T-helper 1 cell treated with Interleukin-12 subunit alpha and Interleukin-12 subunit beta and Interleukin-4 antibody, amounts not matched to agents 30 μg/mL and 1 μg/mL, for 36 hours (primary cell): ENCODE measurements at regions not wholly inside any gene's neighbourhood (a gene's known extent, or its start where the extent isn't known, plus 50 kb on each side); places are given as distances from the start of the nearest gene placed in this dataset.

ENCODE experiments used
- H3K27ac Mint-ChIP-seq: one replicate; pipeline ENCODE4 v1.8.0; 2021; ENCODE audit warnings: mild to moderate bottlenecking, mixed read lengths
- H3K27me3 Mint-ChIP-seq: one replicate; pipeline ENCODE4 v1.8.0; 2021; ENCODE audit warnings: low read depth, mixed read lengths
- H3K36me3 Mint-ChIP-seq: one replicate; pipeline ENCODE4 v1.8.0; 2021; ENCODE audit warnings: low read depth, mixed read lengths
- H3K4me1 Mint-ChIP-seq: one replicate; pipeline ENCODE4 v1.8.0; 2021; ENCODE audit warnings: low read depth, mixed read lengths
- H3K4me3 Mint-ChIP-seq: one replicate; pipeline ENCODE4 v1.8.0; 2021; ENCODE audit warnings: mild to moderate bottlenecking, moderate library complexity, mixed read lengths
- H3K9me3 Mint-ChIP-seq: one replicate; pipeline ENCODE4 v1.8.0; 2021; ENCODE audit warnings: mixed read lengths

GRCh38 chr4:177155454-177155853 is 154.2 kb upstream of the NEIL3 start:
- Mint-ChIP-seq H3K4me3 (no peak overlapping the region), H3K4me1 (no peaks in the 10 kb centered on the region), H3K36me3 (no peaks in the 10 kb centered on the region), H3K27me3 (no peaks in the 10 kb centered on the region), H3K27ac (no peak overlapping the region), H3K9me3 (no peaks in the 10 kb centered on the region)

GRCh38 chr4:177159600-177159999 is 150.1 kb upstream of the NEIL3 start:
- H3K27me3 Mint-ChIP-seq = no peaks in the 10 kb centered on the region
- H3K36me3 Mint-ChIP-seq = no peaks in the 10 kb centered on the region
- H3K27ac Mint-ChIP-seq = no peak overlapping the region
- no peaks in the 10 kb centered on the region for H3K4me1 Mint-ChIP-seq
- H3K4me3 Mint-ChIP-seq = no peak overlapping the region
- no peaks in the 10 kb centered on the region for H3K9me3 Mint-ChIP-seq

GRCh38 chr4:177161781-177162180 is 147.9 kb upstream of the NEIL3 start:
- Mint-ChIP-seq H3K27ac (no peak overlapping the region), H3K4me1 (no peaks in the 10 kb centered on the region), H3K4me3 (no peak overlapping the region), H3K9me3 (no peaks in the 10 kb centered on the region), H3K36me3 (no peaks in the 10 kb centered on the region), H3K27me3 (no peaks in the 10 kb centered on the region)

- Mint-ChIP-seq H3K27me3 (no peaks in the 10 kb centered on the region), H3K4me1 (no peaks in the 10 kb centered on the region), H3K9me3 (no peaks in the 10 kb centered on the region), H3K36me3 (no peaks in the 10 kb centered on the region), H3K4me3 (no peak overlapping the region), H3K27ac (no peak overlapping the region)
These were observed 146.1 kb upstream of the NEIL3 start for GRCh38 chr4:177163532-177163931.

GRCh38 chr4:177171588-177171987 is 138.1 kb upstream of the NEIL3 start:
- H3K27ac Mint-ChIP-seq = no peak overlapping the region
- no peak overlapping the region for H3K4me3 Mint-ChIP-seq
- H3K36me3 Mint-ChIP-seq = no peaks in the 10 kb centered on the region
- H3K4me1 Mint-ChIP-seq = no peaks in the 10 kb centered on the region
- no peaks in the 10 kb centered on the region for H3K9me3 Mint-ChIP-seq
- no peaks in the 10 kb centered on the region for H3K27me3 Mint-ChIP-seq

GRCh38 chr4:177175473-177175872 is 134.2 kb upstream of the NEIL3 start:
- Mint-ChIP-seq H3K27ac (no peak overlapping the region), H3K9me3 (no peaks in the 10 kb centered on the region), H3K27me3 (no peaks in the 10 kb centered on the region), H3K36me3 (no peaks in the 10 kb centered on the region), H3K4me1 (no peaks in the 10 kb centered on the region), H3K4me3 (no peak overlapping the region)

- Mint-ChIP-seq H3K4me3 (no peak overlapping the region), H3K4me1 (no peaks in the 10 kb centered on the region), H3K36me3 (no peaks in the 10 kb centered on the region), H3K9me3 (no peaks in the 10 kb centered on the region), H3K27me3 (no peaks in the 10 kb centered on the region), H3K27ac (no peak overlapping the region)
These were observed 132.1 kb upstream of the NEIL3 start for GRCh38 chr4:177177541-177178081.

GRCh38 chr4:177178246-177178645 is 131.4 kb upstream of the NEIL3 start:
- no peaks in the 10 kb centered on the region for H3K9me3 Mint-ChIP-seq
- no peaks in the 10 kb centered on the region for H3K27me3 Mint-ChIP-seq
- no peak overlapping the region for H3K4me3 Mint-ChIP-seq
- H3K4me1 Mint-ChIP-seq = no peaks in the 10 kb centered on the region
- no peak overlapping the region for H3K27ac Mint-ChIP-seq
- H3K36me3 Mint-ChIP-seq = no peaks in the 10 kb centered on the region

GRCh38 chr4:177182166-177182565 is 127.5 kb upstream of the NEIL3 start:
- no peaks in the 10 kb centered on the region for H3K27me3 Mint-ChIP-seq
- H3K36me3 Mint-ChIP-seq = no peaks in the 10 kb centered on the region
- peaks cover 3% of the 10 kb centered on the region for H3K4me1 Mint-ChIP-seq
- no peak overlapping the region for H3K4me3 Mint-ChIP-seq
- no peaks in the 10 kb centered on the region for H3K9me3 Mint-ChIP-seq
- no peak overlapping the region for H3K27ac Mint-ChIP-seq

GRCh38 chr4:177182728-177183127 is 126.9 kb upstream of the NEIL3 start:
- no peak overlapping the region for H3K4me3 Mint-ChIP-seq
- H3K36me3 Mint-ChIP-seq = no peaks in the 10 kb centered on the region
- no peak overlapping the region for H3K27ac Mint-ChIP-seq
- H3K9me3 Mint-ChIP-seq = no peaks in the 10 kb centered on the region
- no peaks in the 10 kb centered on the region for H3K27me3 Mint-ChIP-seq
- H3K4me1 Mint-ChIP-seq = peaks cover 3% of the 10 kb centered on the region

- peaks cover 3% of the 10 kb centered on the region for H3K4me1 Mint-ChIP-seq
- H3K9me3 Mint-ChIP-seq = no peaks in the 10 kb centered on the region
- no peak overlapping the region for H3K27ac Mint-ChIP-seq
- no peak overlapping the region for H3K4me3 Mint-ChIP-seq
- H3K27me3 Mint-ChIP-seq = no peaks in the 10 kb centered on the region
- H3K36me3 Mint-ChIP-seq = no peaks in the 10 kb centered on the region
These were observed 124.5 kb upstream of the NEIL3 start for GRCh38 chr4:177185151-177185550.

- Mint-ChIP-seq H3K9me3 (no peaks in the 10 kb centered on the region), H3K4me1 (peaks cover 3% of the 10 kb centered on the region), H3K4me3 (no peak overlapping the region), H3K27ac (no peak overlapping the region), H3K27me3 (no peaks in the 10 kb centered on the region), H3K36me3 (no peaks in the 10 kb centered on the region)
These were observed 124.1 kb upstream of the NEIL3 start for GRCh38 chr4:177185579-177185978.

- Mint-ChIP-seq H3K4me3 (no peak overlapping the region), H3K27me3 (no peaks in the 10 kb centered on the region), H3K9me3 (no peaks in the 10 kb centered on the region), H3K4me1 (peaks cover 3% of the 10 kb centered on the region), H3K27ac (no peak overlapping the region), H3K36me3 (no peaks in the 10 kb centered on the region)
These were observed 122.3 kb upstream of the NEIL3 start for GRCh38 chr4:177187371-177187770.

- Mint-ChIP-seq H3K27me3 (no peaks in the 10 kb centered on the region), H3K27ac (no peak overlapping the region), H3K4me1 (no peaks in the 10 kb centered on the region), H3K9me3 (no peaks in the 10 kb centered on the region), H3K4me3 (no peak overlapping the region), H3K36me3 (no peaks in the 10 kb centered on the region)
These were observed 118.6 kb upstream of the NEIL3 start for GRCh38 chr4:177190995-177191580.

- no peaks in the 10 kb centered on the region for H3K9me3 Mint-ChIP-seq
- no peak overlapping the region for H3K4me3 Mint-ChIP-seq
- H3K27ac Mint-ChIP-seq = no peak overlapping the region
- H3K36me3 Mint-ChIP-seq = no peaks in the 10 kb centered on the region
- H3K4me1 Mint-ChIP-seq = no peaks in the 10 kb centered on the region
- no peaks in the 10 kb centered on the region for H3K27me3 Mint-ChIP-seq
These were observed 118.1 kb upstream of the NEIL3 start for GRCh38 chr4:177191586-177191985.

GRCh38 chr4:177191991-177192390 is 117.7 kb upstream of the NEIL3 start:
- Mint-ChIP-seq H3K27ac (no peak overlapping the region), H3K4me3 (no peak overlapping the region), H3K27me3 (no peaks in the 10 kb centered on the region), H3K36me3 (no peaks in the 10 kb centered on the region), H3K9me3 (no peaks in the 10 kb centered on the region), H3K4me1 (no peaks in the 10 kb centered on the region)
